ENCODE measurements at regions not wholly inside any gene's neighbourhood (a gene's known extent, or its start where the extent isn't known, plus 50 kb on each side); places are given as distances from the start of the nearest gene placed in this dataset.

GRCh38 chr6:22126910-22127309 lies 169.9 kb downstream of the PRL start:
- no peak for TF ChIP-seq POLR2A (IDR thresholded peaks at IDR 0.05; ENCODE audit: low read depth)
- no peak for TF ChIP-seq POLR2AphosphoS5 (IDR thresholded peaks at IDR 0.05)

Data from esophagus muscularis mucosa (tissue), 2 donors.